ENCODE measurements at regions not wholly inside any gene's neighbourhood (a gene's known extent, or its start where the extent isn't known, plus 50 kb on each side); places are given as distances from the start of the nearest gene placed in this dataset.

DNA sequence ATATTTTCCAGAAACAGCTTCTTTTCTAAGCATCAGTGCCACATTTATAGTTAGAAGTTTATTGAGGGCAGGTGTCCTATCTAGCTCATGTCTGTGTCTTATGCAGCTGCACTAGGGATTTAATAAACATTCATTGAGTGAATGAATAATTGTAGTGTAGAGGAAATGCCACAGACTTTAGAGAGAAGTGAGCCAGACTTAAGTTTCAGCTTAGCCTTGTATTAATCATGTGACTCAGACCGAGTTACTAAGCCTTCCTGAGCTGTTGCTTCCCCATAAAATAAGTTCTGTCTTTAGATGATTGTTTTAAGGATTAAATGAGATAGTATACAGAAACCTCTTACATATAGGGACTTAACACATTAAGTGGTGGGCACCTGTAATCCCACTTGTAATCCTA, 236.1 kb upstream of the DDHD1 start:
- no peak overlapping the region for H3K4me3 ChIP-seq (ENCODE audit: insufficient read depth, low read length, poor library complexity, severe bottlenecking)
- no peaks in the 10 kb centered on the region for H4K20me1 ChIP-seq (ENCODE audit: low read depth, low read length)
- no peak overlapping the region for H3K9ac ChIP-seq (ENCODE audit: low read length)
- H3K9me2 ChIP-seq (replicated peaks; ENCODE audit: insufficient read depth, low read length), result no peaks in the 10 kb centered on the region
- no peak for TF ChIP-seq EZH2phosphoT487 (conservative IDR thresholded peaks at IDR 0.05; ENCODE audit: low read length)
- TF ChIP-seq, protein P1, sequence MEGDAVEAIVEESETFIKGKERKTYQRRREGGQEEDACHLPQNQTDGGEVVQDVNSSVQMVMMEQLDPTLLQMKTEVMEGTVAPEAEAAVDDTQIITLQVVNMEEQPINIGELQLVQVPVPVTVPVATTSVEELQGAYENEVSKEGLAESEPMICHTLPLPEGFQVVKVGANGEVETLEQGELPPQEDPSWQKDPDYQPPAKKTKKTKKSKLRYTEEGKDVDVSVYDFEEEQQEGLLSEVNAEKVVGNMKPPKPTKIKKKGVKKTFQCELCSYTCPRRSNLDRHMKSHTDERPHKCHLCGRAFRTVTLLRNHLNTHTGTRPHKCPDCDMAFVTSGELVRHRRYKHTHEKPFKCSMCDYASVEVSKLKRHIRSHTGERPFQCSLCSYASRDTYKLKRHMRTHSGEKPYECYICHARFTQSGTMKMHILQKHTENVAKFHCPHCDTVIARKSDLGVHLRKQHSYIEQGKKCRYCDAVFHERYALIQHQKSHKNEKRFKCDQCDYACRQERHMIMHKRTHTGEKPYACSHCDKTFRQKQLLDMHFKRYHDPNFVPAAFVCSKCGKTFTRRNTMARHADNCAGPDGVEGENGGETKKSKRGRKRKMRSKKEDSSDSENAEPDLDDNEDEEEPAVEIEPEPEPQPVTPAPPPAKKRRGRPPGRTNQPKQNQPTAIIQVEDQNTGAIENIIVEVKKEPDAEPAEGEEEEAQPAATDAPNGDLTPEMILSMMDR (IDR thresholded peaks at IDR 0.05; ENCODE audit: insufficient read depth, low read length, poor library complexity, severe bottlenecking), result no peak
- no peaks in the 10 kb centered on the region for H3K9me3 ChIP-seq (ENCODE audit: insufficient read depth, low read length)
- H3K27ac ChIP-seq (ENCODE audit: low read depth, low read length), result no peak overlapping the region
- H3K4me2 ChIP-seq (ENCODE audit: low read depth, low read length, poor library complexity, severe bottlenecking), result no peak overlapping the region
- H3K27me3 ChIP-seq (ENCODE audit: low read length), result no peaks in the 10 kb centered on the region
- no peaks in the 10 kb centered on the region for H3K79me2 ChIP-seq (ENCODE audit: insufficient read depth, low read length)
- H3F3A ChIP-seq (ENCODE audit: insufficient read depth), result no peaks in the 10 kb centered on the region
- H2AFZ ChIP-seq (ENCODE audit: low read depth, low read length, severe bottlenecking), result no peak overlapping the region
- H3K36me3 ChIP-seq (ENCODE audit: low read length), result no peaks in the 10 kb centered on the region

DNA sequence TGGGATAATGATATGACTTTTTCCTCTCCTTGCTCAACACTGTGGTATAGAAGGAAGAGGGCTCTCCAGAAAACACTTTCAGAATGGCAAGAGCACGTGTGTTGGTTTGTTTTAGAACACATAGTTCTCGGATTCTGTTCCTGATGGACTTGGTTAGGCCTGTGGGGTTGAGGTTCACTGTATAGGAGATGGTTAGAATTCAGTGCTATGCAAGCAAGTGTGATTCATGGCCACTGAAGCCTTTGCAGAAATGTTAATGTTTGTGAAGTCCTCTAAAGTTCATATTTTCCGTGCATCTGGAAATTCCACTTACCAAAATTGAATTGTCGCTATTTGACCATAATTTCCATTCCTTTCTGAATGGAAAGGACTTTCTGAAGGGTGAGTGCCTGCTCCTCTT, 233.2 kb upstream of the DDHD1 start:
- H3K4me2 ChIP-seq (ENCODE audit: low read depth, low read length, poor library complexity, severe bottlenecking), result no peak overlapping the region
- no peaks in the 10 kb centered on the region for H3K27me3 ChIP-seq (ENCODE audit: low read length)
- H3K9me3 ChIP-seq (ENCODE audit: insufficient read depth, low read length), result no peaks in the 10 kb centered on the region
- no peak overlapping the region for H2AFZ ChIP-seq (ENCODE audit: low read depth, low read length, severe bottlenecking)
- no peak for TF ChIP-seq EZH2phosphoT487 (conservative IDR thresholded peaks at IDR 0.05; ENCODE audit: low read length)
- TF ChIP-seq, protein P1 (IDR thresholded peaks at IDR 0.05; ENCODE audit: insufficient read depth, low read length, poor library complexity, severe bottlenecking), result no peak
- no peak overlapping the region for H3K9ac ChIP-seq (ENCODE audit: low read length)
- no peaks in the 10 kb centered on the region for H4K20me1 ChIP-seq (ENCODE audit: low read depth, low read length)
- no peak overlapping the region for H3K27ac ChIP-seq (ENCODE audit: low read depth, low read length)
- H3K79me2 ChIP-seq (ENCODE audit: insufficient read depth, low read length), result no peaks in the 10 kb centered on the region
- H3F3A ChIP-seq (ENCODE audit: insufficient read depth), result no peaks in the 10 kb centered on the region
- no peak overlapping the region for H3K4me3 ChIP-seq (ENCODE audit: insufficient read depth, low read length, poor library complexity, severe bottlenecking)
- no peaks in the 10 kb centered on the region for H3K9me2 ChIP-seq (replicated peaks; ENCODE audit: insufficient read depth, low read length)
- no peaks in the 10 kb centered on the region for H3K36me3 ChIP-seq (ENCODE audit: low read length)

DNA sequence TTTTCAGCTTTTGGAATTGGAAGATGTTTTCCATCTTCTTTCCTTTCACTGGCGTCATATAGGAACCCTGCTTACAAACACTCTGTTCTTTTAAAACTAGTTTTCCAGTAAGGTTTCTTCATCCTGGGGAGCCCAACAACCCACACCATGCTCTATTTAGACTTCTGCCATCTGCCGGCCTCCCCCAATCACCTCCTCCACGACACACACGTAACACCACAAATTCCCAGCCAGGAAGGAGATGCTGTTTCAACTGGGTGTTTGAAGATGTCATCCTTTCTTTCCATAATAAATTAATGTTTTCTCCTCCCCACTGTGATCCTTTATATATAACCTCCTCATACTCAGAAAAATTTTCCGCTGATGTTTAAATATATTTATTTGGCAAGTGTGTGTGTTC, 231.4 kb upstream of the DDHD1 start:
- no peaks in the 10 kb centered on the region for H3K9me2 ChIP-seq (replicated peaks; ENCODE audit: insufficient read depth, low read length)
- no peaks in the 10 kb centered on the region for H3F3A ChIP-seq (ENCODE audit: insufficient read depth)
- no peak overlapping the region for H3K9ac ChIP-seq (ENCODE audit: low read length)
- H3K79me2 ChIP-seq (ENCODE audit: insufficient read depth, low read length), result no peaks in the 10 kb centered on the region
- no peaks in the 10 kb centered on the region for H3K27me3 ChIP-seq (ENCODE audit: low read length)
- H4K20me1 ChIP-seq (ENCODE audit: low read depth, low read length), result no peaks in the 10 kb centered on the region
- no peaks in the 10 kb centered on the region for H3K36me3 ChIP-seq (ENCODE audit: low read length)
- no peak overlapping the region for H3K4me3 ChIP-seq (ENCODE audit: insufficient read depth, low read length, poor library complexity, severe bottlenecking)
- no peak overlapping the region for H3K4me2 ChIP-seq (ENCODE audit: low read depth, low read length, poor library complexity, severe bottlenecking)
- no peak overlapping the region for H2AFZ ChIP-seq (ENCODE audit: low read depth, low read length, severe bottlenecking)
- TF ChIP-seq, protein P1 (IDR thresholded peaks at IDR 0.05; ENCODE audit: insufficient read depth, low read length, poor library complexity, severe bottlenecking), result no peak
- no peak for TF ChIP-seq EZH2phosphoT487 (conservative IDR thresholded peaks at IDR 0.05; ENCODE audit: low read length)
- no peak overlapping the region for H3K27ac ChIP-seq (ENCODE audit: low read depth, low read length)
- no peaks in the 10 kb centered on the region for H3K9me3 ChIP-seq (ENCODE audit: insufficient read depth, low read length)

DNA sequence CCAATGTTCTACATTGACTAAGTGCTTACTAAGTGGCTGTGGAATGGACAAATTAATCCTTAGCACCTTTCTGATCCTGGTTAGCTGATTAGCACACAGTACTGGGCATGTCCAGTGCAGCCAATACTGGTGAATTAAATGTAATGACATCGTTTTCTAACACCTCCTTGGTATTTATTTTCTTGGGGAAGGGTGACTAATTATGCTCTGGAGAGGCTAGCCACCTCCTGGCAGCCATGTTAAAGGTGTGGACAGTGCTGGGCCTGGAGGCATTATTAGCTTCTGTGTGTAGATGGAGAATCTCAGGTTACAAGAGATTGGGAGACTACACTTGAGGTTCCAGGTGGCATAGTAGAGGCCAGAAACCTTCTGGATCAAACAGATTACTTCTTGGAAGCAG, 230.9 kb upstream of the DDHD1 start:
- Histone ChIP-seq H3K9me3 (ENCODE audit: insufficient read depth, low read length) (no peaks in the 10 kb centered on the region), H3K79me2 (ENCODE audit: insufficient read depth, low read length) (no peaks in the 10 kb centered on the region), H2AFZ (ENCODE audit: low read depth, low read length, severe bottlenecking) (no peak overlapping the region), H3K9me2 (replicated peaks; ENCODE audit: insufficient read depth, low read length) (no peaks in the 10 kb centered on the region), H3K36me3 (ENCODE audit: low read length) (no peaks in the 10 kb centered on the region), H3K27ac (ENCODE audit: low read depth, low read length) (no peak overlapping the region), H3K4me2 (ENCODE audit: low read depth, low read length, poor library complexity, severe bottlenecking) (no peak overlapping the region), H4K20me1 (ENCODE audit: low read depth, low read length) (no peaks in the 10 kb centered on the region), H3K9ac (ENCODE audit: low read length) (no peak overlapping the region), H3K27me3 (ENCODE audit: low read length) (no peaks in the 10 kb centered on the region), H3K4me3 (ENCODE audit: insufficient read depth, low read length, poor library complexity, severe bottlenecking) (no peak overlapping the region), H3F3A (ENCODE audit: insufficient read depth) (no peaks in the 10 kb centered on the region)
- TF ChIP-seq, protein P1 (IDR thresholded peaks at IDR 0.05; ENCODE audit: insufficient read depth, low read length, poor library complexity, severe bottlenecking), result no peak
- no peak for TF ChIP-seq EZH2phosphoT487 (conservative IDR thresholded peaks at IDR 0.05; ENCODE audit: low read length)

Data from SU-DHL-6 (cell line).